ELR (cell line): ENCODE measurements at regions not wholly inside any gene's neighbourhood (a gene's known extent, or its start where the extent isn't known, plus 50 kb on each side); places are given as distances from the start of the nearest gene placed in this dataset.
"Not testable (repeated sequence)": the region's sequence is repeated elsewhere in the genome, so short reads cannot be mapped to it uniquely, and the experiment has no call there.

ENCODE experiments used
- DNase-seq: peaks from one replicate; pipeline ENCODE4 v3.0.0-alpha.2; 2015; ENCODE audit warnings: low read depth

GRCh38 chr7:65453341-65454030, 79.8 kb downstream of the ZNF92 start:
- DNase-seq, result no peak

DNA sequence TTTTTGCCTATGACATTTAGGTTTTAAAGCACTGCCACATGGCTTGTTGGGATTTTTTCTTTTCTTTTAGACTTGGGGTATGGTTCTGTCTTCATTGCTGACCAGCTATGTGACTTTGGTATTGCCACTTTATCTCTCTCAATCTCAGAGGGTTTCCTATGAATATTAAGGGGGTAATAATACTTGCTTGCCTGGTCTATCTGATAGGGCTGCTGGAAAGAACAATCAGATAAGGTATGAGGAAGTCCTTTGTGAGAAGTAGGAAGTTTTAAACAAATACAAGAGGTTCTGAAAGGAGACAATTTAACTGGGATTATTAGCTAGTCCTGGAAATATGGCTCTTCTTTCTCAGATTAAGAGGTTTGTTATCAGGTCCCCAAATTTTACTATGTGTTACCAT, 80.8 kb downstream of the ZNF92 start:
- DNase-seq, result no peak

DNA sequence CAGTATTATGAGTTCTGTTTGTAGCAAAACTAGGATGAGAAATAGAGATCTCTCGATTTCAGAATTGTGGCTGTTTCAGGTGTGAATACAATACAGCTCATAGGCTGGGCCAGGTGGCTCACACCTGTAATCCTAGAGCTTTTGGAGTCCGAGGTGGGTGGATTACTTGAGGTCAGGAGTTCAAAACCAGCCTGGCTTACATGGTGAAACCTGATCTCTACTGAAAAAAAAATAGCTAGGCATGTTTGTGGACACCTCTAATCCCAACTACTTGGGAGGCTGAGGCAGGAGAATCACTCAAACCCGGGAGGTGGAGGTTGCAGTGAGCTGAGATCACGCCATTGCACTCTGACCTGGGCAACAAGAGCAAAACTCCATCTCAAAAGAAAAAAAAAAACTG, 81.4 kb downstream of the ZNF92 start:
- not testable (repeated sequence) for DNase-seq

DNA sequence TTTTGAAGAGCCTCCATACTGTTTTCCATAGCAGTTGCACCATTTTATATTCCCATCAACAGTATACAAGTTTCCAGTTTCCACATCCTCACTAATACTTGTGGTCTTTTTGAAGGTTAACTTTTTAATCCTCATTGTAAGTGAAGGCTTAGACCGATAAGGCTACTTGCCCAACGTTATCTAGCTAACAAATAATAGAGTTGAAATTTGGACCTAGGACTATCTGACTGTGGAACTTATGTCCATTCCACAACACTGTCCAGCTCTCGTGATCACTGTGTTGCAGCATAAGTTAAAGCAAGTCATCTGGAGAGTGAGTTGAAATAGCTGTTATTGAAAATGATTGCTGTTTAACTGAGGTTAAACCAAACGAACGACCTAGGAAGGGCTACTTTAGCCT, 84.0 kb downstream of the ZNF92 start:
- no peak for DNase-seq

DNA sequence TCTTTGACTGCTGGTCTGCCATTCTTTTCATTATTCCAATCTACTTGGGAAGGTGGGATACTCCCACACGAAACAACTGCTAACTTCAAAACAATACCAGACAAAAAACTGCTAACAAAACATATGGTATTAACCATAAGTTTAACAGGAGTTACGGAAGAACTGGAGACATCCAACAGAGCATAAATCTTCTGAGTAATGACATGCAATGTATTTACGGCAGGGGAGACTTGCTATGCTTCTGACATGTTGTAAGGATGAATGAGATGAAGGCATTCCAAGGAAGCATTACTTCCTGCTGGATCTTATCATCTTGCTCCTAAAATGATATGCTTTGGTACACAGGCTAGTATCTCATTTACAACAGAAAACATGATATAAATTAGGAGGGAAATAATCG, 85.8 kb downstream of the ZNF92 start:
- DNase-seq, result no peak

GRCh38 chr7:65462148-65462716, 88.6 kb downstream of the ZNF92 start:
- DNase-seq, result no peak

DNA sequence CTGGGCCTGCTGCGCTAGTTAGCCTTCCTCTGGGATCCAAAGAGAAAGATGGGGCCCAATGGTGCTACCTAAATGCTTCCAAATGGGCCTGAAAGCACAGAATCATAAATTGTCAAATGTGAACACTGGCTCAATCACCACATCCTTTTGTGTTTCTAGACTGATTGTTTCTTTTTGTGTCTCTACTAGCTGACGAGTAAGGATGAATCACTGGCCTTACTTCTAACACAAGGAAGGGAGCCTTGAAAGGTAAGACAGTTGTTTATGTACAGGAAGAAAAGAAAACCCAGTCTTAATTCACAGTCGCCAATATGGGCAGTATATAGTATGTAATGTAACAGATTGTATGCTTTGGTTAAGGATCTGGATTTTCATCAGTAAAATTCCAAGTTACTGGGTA, 89.5 kb downstream of the ZNF92 start:
- peak; percentile 6 for DNase-seq

GRCh38 chr7:65469919-65470558, 96.4 kb downstream of the ZNF92 start:
- DNase-seq, result not testable (repeated sequence)

- DNase-seq, result no peak
Measured at GRCh38 chr7:65471587-65471986, 97.9 kb downstream of the ZNF92 start.

- no peak for DNase-seq
Measured at GRCh38 chr7:65475040-65475726, 101.5 kb downstream of the ZNF92 start.

- DNase-seq, result peak; percentile 2
Measured at GRCh38 chr7:65475734-65476319, 102.2 kb downstream of the ZNF92 start.

- DNase-seq, result peak; percentile 30
Measured at GRCh38 chr7:65477326-65477725, 103.7 kb downstream of the ZNF92 start.

GRCh38 chr7:65489260-65489767, 115.7 kb downstream of the ZNF92 start:
- no peak for DNase-seq

- not testable (repeated sequence) for DNase-seq
Measured at GRCh38 chr7:65496697-65497096, 123.0 kb downstream of the ZNF92 start.

DNA sequence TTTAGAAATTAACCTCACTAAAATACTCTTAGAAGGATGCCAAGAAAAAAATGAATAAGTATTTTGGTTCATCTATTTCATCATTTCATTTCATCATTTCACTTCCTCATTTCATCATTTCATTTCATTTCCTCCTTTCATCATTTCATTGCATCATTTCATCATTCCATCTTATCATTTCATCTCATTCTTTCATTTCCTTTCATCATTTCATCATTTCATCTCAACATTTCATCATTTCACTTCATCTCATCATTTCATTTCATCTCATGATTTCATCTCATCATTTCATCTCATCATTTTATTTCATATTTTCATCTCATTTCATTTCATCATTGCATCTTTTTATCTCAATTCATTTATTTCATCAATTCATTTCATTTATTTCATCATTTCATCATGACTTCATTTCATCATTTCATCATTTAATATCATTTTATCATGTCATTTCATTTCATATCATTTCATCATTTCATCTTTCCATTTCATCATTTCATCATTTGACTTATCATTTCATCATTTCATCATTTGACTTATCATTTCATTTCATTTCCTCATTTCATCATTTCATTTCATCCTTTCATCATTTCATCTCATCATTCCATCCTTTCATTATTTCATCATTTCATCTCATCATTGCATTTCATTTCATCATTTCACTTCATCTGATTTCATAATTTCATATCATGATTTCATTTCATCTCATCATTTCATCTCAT, 129.9 kb downstream of the ZNF92 start:
- no peak for DNase-seq

DNA sequence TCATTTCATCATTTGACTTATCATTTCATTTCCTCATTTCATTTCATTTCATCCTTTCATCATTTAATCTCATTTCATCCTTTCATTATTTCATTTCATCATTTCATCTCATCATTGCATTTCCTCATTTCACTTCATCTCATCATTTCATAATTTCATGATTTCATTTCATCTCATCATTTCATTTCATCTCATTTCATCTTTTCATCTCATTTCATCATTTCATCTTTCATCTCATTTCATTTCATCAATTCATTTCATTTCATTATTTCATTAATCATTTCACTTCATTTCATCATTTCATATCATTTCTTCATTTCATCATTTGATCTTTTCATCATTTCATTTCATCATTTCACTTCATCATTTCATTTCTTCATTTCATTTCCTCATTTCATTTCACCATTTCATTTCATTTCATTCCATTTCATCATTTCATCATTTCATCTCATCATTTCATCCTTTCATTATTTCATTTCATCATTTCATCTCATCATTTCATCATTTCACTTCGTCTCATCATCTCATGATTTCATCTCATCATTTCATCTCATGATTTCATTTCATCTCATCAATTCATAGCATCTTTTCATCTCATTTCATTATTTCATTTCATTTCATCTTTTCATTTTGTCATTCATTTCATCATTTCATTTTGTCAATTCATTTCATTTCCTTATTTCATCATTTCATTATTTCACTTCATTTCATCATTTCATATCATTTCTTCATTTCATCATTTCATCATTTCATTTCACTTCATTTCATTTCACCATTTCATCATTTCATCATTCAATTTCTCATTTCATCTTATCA, 131.1 kb downstream of the ZNF92 start:
- DNase-seq, result not testable (repeated sequence)

DNA sequence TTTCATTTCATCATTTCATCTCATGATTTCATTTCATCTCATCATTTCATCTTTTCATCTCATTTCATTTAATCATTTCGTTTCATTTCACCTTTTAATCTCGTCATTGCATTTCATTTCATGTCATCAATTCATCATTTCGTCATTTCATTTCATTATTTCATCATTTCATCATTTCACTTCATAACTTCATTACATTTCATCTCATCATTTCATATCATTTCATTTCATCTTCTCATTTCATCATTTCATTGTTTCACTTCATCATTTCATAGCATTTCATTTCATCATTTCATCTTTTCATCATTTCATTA, 131.6 kb downstream of the ZNF92 start:
- not testable (repeated sequence) for DNase-seq

GRCh38 chr7:65508581-65509367, 135.1 kb downstream of the ZNF92 start:
- not testable (repeated sequence) for DNase-seq

GRCh38 chr7:65509368-65510186, 135.9 kb downstream of the ZNF92 start:
- DNase-seq, result peak; percentile 6
